ENCODE measurements at regions not wholly inside any gene's neighbourhood (a gene's known extent, or its start where the extent isn't known, plus 50 kb on each side); places are given as distances from the start of the nearest gene placed in this dataset.

GRCh38 chr21:18937337-18937736, 533.8 kb upstream of the TMPRSS15 start:
- no peak overlapping the region for H2AFZ ChIP-seq (ENCODE audit: low read depth, low read length)
- no peaks in the 10 kb centered on the region for H3K4me1 Mint-ChIP-seq (ENCODE audit: low read depth, unreplicated experiment)
- H3K9me3 ChIP-seq (ENCODE audit: insufficient read depth, low read depth, low read length): no peaks in the 10 kb centered on the region
- FAIRE-seq: no peak
- H3K4me3 Mint-ChIP-seq (ENCODE audit: unreplicated experiment): no peak overlapping the region
- H3K9ac ChIP-seq (ENCODE audit: low read length): no peak overlapping the region
- no peaks in the 10 kb centered on the region for H3K27me3 ChIP-seq (ENCODE audit: insufficient read depth, low read length)
- no peak overlapping the region for H3K27ac Mint-ChIP-seq (ENCODE audit: unreplicated experiment)
- no peaks in the 10 kb centered on the region for H3K36me3 Mint-ChIP-seq (ENCODE audit: low read depth, unreplicated experiment)
- no peaks in the 10 kb centered on the region for H3K36me3 ChIP-seq (ENCODE audit: insufficient read depth, low read length)
- no peaks in the 10 kb centered on the region for H4K20me1 ChIP-seq (ENCODE audit: insufficient read depth, low read length)
- no peaks in the 10 kb centered on the region for H3K27me3 Mint-ChIP-seq (ENCODE audit: low read depth, unreplicated experiment)
- no peak overlapping the region for H3K27ac ChIP-seq (ENCODE audit: low read depth, low read length)
- no peak overlapping the region for H3K4me3 ChIP-seq (ENCODE audit: insufficient read depth, low read depth, low read length)
- H3K4me1 ChIP-seq (ENCODE audit: insufficient read depth, low read length): no peaks in the 10 kb centered on the region
- H3K9me3 Mint-ChIP-seq (ENCODE audit: unreplicated experiment): no peaks in the 10 kb centered on the region
- DNase-seq (ENCODE audit: low read depth): no peak
- H3K4me2 ChIP-seq (ENCODE audit: low read length): no peak overlapping the region
- TF ChIP-seq CTCF (IDR thresholded peaks at IDR 0.05; ENCODE audit: insufficient read depth, low read depth, low read length): no peak
- no peak for TF ChIP-seq EZH2 (IDR thresholded peaks at IDR 0.05; ENCODE audit: insufficient read depth, low read length)
- H3K79me2 ChIP-seq (ENCODE audit: insufficient read depth, low read length): no peaks in the 10 kb centered on the region

GRCh38 chr21:18940791-18941190, 537.2 kb upstream of the TMPRSS15 start:
- no peaks in the 10 kb centered on the region for H3K36me3 Mint-ChIP-seq (ENCODE audit: low read depth, unreplicated experiment)
- H3K36me3 ChIP-seq (ENCODE audit: insufficient read depth, low read length): no peaks in the 10 kb centered on the region

More at GRCh38 chr21:18940791-18941190, 537.2 kb upstream of the TMPRSS15 start:
- no peaks in the 10 kb centered on the region for H3K79me2 ChIP-seq (ENCODE audit: insufficient read depth, low read length)
- H3K4me1 ChIP-seq (ENCODE audit: insufficient read depth, low read length): no peaks in the 10 kb centered on the region
- H3K27me3 ChIP-seq (ENCODE audit: insufficient read depth, low read length): no peaks in the 10 kb centered on the region
- H3K27ac Mint-ChIP-seq (ENCODE audit: unreplicated experiment): no peak overlapping the region
- no peak for TF ChIP-seq EZH2 (IDR thresholded peaks at IDR 0.05; ENCODE audit: insufficient read depth, low read length)
- TF ChIP-seq CTCF (IDR thresholded peaks at IDR 0.05; ENCODE audit: insufficient read depth, low read depth, low read length): no peak
- H3K9me3 Mint-ChIP-seq (ENCODE audit: unreplicated experiment): no peaks in the 10 kb centered on the region
- no peak overlapping the region for H3K4me3 ChIP-seq (ENCODE audit: insufficient read depth, low read depth, low read length)
- no peaks in the 10 kb centered on the region for H3K9me3 ChIP-seq (ENCODE audit: insufficient read depth, low read depth, low read length)
- no peak for FAIRE-seq
- H3K4me1 Mint-ChIP-seq (ENCODE audit: low read depth, unreplicated experiment): no peaks in the 10 kb centered on the region
- H3K27me3 Mint-ChIP-seq (ENCODE audit: low read depth, unreplicated experiment): no peaks in the 10 kb centered on the region
- H3K9ac ChIP-seq (ENCODE audit: low read length): no peak overlapping the region
- H4K20me1 ChIP-seq (ENCODE audit: insufficient read depth, low read length): no peaks in the 10 kb centered on the region
- H3K4me3 Mint-ChIP-seq (ENCODE audit: unreplicated experiment): no peak overlapping the region
- H2AFZ ChIP-seq (ENCODE audit: low read depth, low read length): no peak overlapping the region
- no peak overlapping the region for H3K27ac ChIP-seq (ENCODE audit: low read depth, low read length)
- H3K4me2 ChIP-seq (ENCODE audit: low read length): no peak overlapping the region
- no peak for DNase-seq (ENCODE audit: low read depth)

All from astrocyte (in vitro differentiated cells and primary cell).